HG02981 (cell line): ENCODE measurements at regions not wholly inside any gene's neighbourhood (a gene's known extent, or its start where the extent isn't known, plus 50 kb on each side); places are given as distances from the start of the nearest gene placed in this dataset.

Experiments used
- ATAC-seq: cut with Tn5 transposase; IDR thresholded peaks from one replicate; pipeline ENCODE4 v1.9.1; 2021; ENCODE audit warnings: mild to moderate bottlenecking, moderate library complexity; ENCODE audit not compliant: unreplicated experiment

DNA sequence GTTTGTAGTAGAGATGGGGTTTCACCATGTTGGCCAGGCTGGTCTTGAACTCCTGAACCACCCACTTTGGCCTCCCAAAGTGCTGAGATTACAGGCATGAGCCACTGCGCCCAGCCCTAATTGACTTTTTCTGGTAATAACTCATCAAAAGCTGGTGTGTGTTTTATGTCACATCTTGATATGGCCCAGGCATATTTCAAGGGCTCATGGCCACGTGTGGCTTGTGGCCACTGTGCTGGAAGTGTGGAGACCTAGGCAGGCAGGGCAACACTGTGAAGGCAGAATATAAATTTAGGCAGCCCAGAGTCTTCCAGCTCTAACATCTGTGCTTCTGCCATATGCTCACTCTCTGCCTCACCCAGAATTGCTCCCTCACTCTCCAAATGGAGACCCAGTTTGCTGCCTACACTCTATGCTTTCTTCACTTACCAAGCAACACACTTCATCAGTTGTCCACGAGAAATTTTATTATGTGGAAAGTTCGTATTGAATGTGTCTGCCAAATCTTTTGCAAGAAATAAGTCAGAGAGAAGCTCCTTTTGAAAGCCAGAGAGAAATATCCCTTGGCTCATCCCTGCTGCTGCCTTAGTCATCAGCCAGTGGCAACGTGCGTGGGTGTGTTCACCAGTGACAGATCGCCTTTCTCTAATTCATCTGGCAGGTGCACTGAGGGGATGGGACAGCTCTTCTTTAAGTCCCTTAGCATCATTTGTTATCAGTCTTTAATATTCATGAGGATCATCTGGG is 129.4 kb upstream of the CXCR4 start:
- no peak for ATAC-seq

DNA sequence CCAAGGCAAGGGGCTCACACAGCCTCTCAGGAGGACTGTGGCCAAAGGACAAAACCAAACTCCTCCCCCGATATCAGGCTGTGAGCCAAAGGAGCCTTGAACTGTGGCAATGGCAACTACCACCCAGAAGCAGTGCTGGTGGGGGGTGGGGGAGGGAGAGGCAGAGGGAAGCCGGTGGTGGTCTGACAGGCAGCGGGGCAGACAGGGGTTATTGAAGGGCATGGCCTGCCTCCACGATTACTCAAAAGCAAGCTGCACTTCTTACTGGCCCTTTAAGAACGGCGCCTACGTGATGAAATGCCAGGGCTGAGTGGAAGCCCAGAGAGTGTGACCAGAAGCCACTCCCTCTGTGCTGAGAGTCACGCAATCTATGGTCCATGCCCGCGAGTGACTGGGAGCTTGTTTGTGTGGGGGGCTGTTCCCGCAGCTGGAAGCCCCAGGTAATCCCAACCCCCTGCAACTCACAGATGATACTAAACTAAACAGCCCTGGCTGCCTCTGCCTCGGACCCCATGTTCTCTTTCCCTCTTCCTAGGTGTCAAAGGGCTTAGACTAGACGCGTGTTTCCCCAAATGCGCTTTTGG is 128.2 kb upstream of the CXCR4 start:
- peak; percentile 80 for ATAC-seq

DNA sequence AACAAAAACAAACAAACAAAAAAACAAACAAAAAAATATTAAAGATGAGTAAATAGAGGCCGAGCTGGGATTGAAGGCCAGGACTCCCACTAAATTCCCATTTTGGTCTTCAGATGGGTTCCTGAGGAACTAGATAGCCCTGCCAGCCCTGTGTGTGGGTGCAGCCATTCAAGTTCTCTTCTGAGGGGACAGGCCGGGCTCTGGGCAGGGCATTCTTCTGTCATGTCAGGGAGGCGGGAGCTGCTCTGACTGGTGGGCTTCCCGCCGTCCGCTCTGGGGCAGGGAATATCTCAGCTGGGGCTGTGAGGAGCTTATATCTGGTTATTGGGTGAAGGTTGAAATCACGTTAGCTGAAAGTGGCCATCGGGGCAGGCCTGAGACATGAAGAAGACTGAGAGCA is 127.3 kb upstream of the CXCR4 start:
- ATAC-seq: no peak

DNA sequence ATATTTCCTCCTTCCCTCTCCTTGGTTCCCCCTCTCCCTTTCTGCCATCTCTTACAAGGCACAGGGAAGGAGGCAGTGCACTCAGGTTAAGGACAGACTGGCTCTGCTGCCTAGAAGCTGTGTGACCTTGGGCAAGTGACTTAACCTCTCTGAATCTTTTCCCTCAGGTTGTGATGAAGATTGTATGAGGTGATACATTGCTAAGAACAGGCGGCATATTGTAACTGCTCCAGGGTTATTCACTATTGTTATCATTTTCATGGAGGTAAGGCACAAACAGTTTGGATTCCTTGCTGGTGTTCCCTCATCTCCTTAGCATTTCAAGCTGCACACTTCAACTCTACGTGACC is 126.6 kb upstream of the CXCR4 start:
- no peak for ATAC-seq

DNA sequence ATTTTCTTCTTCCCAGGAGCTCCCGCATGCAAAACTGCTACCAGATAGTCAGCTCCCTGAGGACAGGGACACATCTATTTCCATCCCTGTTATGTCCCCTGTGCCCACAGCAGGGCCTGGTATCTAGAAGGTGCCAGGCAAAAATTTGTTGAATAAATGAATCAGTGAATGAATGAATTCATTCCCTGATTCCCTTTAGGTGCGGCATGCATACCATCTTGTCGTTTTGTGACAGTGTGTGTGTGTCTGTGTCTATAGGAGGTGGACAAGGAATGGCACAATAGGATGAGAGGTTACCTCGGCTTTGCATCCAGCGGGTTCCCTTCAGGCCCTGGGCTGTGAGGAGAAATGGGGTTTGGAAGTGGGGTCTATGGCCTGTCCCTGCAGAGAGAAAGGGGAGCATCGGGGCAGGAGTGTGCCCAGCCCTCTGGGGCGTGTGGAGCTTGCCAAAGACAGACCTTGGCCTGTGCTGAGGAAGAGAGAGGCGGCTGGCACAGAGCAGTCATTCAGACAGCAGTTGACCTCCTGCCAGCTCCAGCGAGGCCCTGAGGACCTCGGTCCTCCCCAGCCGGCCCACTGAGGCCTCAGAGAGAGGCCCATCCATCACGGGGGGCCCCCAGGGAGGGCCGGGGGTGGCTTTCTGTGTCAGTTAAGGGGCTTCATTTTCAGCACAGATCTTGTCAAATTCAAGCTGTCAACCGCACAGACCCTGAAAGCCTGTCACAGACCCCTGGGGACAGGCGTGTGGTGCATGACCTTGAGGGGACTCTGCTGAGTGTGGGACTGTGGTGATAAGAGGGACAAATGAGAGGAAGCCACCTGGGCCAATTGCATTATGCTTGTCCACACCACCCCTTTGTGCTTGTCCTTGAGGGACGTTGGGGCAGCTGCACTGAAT is 125.9 kb upstream of the CXCR4 start:
- ATAC-seq: no peak

DNA sequence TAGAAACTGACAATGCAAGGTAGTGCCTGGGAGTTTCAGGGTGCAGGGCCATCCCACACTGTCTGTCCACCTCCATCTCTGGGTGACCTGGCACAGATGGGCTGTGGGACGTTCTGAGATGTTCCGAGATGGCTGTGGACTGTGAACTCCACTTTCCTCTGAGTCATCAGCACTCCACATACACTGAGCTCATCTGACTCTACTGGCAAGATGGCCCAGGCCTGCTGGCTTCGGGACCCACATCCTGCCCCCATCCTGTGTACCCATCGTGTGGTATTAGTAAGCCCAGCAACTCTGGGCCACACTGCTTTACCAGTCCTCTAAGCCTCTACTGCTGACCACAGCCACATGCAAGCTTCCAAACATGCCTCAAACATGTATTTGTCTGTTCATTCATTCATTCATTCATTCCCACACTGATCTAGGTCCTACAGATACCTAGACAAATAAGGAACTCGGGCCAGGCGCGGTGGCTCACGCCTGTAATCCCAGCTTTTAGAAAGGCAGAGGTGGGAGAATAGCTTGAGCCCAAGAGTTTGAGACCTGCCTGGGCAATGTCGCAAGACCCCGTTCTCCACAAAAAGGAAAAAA is 124.8 kb upstream of the CXCR4 start:
- ATAC-seq: no peak

DNA sequence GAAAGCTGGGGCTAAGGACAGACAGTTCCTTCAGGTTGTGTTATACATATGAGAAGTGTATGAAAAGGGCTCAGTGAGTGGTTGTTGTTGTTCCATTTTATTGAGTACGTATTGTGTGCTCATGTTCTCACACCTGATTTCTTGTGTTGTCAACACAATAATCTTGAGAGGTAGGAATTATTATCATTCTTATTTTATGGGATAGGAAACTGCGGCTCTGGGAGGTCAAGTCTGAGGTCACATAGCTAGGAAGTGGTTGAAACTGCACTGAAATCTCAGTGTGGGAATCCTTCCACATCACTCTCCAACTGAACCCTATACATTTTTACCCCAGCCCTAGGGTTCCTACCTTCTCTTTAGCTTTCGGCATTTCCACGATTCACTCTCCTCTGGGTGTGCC is 124.2 kb upstream of the CXCR4 start:
- ATAC-seq: no peak

DNA sequence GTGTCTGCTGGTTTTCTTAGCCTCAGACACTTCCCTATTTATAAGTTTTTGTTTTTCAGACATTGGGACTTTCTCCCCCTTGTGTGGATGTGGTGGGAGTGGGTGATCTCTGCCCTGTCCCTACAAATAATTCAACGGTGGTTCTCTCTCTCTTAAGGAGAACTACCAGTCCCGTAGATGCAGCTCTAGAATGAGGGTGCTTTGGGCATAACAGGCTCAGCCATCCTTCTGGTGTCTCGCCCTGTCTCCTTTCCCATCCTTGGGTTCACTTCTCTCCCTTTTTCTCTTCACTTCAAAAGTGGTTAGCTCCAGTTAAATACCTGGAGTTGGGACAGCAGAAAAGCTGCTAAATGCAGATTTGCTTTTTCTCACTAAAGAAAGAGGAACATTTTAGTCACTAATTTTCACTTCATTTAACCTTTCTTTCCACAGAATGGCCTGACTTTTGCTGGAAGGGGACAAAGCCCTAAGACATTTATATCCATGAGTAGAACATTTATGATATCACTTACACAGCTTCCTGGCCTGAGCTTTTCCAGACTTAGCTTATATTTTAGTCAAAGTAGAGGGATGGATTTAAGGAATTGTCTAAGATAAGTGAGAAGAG is 121.2 kb upstream of the CXCR4 start:
- ATAC-seq: no peak

DNA sequence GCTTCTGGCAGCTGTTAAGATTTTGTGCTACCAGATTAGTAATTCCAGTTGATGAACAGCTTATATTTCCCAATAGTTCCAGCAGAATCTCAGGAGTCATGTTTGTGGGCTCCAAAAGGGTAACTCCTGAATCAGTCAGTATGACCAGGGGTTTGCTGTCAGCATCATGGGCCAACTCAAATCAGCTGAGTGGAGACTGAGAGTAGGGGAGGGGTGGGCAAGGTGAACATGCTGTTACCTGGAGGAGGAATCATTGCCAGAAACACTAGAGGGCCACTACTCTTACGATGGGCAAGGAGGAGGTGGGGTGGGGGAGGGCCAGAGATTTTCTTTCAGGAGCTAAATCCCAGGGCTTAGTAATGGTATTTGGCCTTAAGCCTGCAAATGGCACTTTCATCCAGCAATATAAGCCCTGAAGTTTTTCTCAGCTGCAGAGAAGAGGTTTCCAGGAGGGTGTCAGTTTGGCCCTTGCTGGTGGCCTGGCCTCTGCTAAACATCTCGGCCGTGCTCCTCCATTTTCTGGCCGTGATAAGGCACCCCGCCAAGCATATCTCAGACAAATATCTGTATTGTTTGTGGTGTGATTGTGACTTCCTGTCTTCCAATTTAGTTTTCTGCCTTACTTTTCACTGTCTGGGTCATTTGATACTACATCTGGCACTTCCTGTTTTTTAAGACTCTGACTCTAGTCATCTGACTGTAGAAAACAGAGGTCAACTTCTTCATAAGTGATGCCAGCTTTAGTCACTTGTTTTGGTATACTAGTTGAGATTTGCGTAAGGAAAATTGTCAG is 120.5 kb upstream of the CXCR4 start:
- peak; percentile 86 for ATAC-seq

DNA sequence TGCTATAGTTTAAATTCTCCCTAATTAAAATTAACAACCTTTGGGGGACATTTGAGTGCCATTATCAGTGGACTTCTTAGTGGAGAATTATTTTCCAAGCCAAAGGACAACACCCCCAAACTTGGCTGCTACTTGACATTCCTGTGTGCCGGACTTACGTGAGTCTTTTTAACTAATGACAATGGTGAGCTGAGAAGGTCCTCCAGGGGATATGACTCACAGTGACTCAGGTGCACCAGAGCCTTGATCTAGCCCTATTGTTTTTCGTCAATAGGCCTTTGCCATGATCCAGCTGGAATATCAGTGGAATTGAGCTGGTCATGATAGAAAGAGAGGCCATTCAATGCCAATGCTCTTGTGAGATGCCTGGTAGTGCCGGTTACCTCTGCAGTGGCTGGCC is 118.1 kb upstream of the CXCR4 start:
- ATAC-seq: no peak

DNA sequence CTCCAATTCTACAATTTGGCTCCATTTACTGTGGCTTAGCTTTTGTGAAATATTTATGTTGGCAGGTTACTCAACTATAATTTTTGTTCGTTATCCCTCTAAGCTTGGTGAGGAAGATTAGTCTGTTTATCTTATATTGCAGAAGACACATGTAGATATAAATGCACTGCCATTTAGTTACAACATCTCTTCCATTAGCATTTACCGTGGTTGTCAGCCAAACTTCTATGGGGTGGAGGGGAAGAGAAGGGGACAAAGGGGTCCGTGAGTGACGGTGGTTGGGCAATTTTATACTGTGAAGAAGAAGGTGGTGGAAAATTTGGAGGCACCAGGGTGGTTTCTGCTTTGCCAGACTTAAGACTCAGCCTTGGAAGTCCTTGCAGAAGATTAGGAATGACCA is 117.6 kb upstream of the CXCR4 start:
- ATAC-seq: no peak

DNA sequence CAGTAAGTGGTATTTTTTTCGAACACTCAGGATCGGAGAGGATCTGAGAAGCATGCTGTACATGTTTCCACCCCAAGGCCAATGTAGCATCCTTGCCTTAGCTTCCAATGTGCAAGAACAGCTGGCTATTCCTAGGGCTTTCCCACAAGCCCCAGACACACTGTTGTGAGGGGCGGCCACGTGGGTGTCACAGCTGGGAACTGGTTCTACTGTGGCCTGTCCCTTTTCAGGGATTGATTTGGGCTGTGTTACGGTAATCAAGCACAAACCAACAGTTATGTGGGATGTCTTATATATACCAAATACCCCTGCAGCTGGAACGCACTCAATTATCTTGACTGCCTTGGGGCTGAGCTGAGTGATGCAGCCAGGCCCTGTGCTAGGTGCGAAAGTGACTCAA is 116.3 kb upstream of the CXCR4 start:
- ATAC-seq: no peak

DNA sequence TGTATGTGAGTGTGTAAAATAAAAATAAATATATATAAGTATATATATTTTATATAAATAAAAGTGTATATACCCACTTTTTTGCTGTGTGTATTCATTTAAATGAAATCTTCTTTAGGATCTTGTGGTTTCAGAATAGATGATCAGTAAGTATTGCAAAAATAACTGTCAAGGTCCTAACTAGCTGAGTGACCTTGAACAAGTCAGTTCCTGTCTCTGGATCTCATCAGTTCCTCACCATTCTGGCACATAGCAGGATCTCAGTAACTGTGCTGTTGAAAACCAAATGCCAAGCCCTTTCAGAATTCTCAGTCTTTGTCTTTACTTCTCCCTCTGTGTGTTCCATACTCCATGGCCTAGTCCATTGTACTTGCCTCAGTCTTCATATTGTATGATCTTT is 115.3 kb upstream of the CXCR4 start:
- ATAC-seq: no peak

DNA sequence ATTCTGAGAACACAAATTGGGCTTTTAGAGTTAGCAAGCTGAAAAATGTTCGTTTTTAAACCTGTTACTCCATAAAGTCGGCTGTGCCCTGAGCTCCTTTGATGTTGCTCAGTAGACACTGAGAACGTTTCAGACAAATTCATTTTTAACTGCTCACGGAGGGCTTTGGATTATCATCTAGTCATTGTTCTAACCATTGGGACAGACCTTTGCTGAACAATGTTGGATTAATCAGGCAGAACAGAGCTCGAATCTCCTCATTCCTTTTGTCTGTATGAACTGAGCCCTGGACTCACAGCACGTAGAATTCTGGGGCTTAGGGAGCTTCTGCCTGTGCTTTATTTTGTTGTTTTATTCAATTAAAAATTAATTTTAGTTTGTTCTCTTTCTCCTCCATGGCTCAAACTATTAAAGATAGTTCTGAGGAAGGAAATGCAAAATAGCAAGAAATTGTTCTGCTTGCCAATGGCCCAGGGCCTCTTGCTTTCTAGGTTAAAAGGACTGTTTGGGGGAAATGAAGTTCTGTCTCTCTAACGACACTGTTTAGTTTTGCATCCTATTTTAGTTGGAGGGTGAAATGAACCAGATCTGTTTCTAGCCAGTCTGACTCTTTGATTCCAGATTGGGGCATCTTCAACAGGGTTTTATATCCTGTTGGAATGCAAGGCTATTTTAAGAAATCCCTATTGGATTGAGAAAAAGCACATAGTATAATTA is 114.7 kb upstream of the CXCR4 start:
- no peak for ATAC-seq

DNA sequence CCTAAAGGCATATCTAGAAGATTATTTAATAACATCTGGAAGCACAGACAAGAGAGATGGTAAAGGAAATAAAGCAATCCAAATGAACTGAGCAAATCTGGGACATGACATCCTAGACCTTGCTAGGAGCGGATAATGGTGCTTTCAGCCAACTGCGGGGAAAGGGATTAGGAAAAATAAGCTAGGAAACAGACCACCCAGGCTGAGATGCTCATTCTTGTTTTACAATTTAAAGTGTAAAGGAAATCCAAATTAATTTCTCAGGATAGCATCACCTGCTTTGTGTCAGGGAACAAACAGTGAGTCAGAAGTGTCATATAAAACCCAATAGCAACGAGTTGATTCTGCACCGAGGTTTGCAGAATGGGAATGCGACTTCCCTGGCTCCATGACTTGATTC is 112.5 kb upstream of the CXCR4 start:
- no peak for ATAC-seq

DNA sequence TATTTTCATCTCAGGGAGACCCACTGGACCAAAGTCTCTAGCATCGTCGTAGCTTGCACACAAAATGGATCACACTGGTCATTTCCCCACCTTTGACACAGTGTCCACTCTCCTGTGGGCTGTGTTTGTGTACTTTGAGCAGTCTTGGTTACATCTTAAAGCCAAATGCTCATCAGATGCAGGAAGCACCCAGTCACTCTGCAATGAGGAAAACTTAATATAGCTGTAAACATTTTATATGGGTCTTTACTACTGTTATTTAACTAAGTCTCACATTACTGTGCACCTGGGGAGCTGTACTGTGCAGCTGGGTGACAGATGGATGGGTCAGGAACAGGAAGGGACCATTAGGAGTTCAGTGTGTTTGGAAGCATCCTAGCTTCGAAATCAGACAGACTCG is 109.0 kb upstream of the CXCR4 start:
- no peak for ATAC-seq

DNA sequence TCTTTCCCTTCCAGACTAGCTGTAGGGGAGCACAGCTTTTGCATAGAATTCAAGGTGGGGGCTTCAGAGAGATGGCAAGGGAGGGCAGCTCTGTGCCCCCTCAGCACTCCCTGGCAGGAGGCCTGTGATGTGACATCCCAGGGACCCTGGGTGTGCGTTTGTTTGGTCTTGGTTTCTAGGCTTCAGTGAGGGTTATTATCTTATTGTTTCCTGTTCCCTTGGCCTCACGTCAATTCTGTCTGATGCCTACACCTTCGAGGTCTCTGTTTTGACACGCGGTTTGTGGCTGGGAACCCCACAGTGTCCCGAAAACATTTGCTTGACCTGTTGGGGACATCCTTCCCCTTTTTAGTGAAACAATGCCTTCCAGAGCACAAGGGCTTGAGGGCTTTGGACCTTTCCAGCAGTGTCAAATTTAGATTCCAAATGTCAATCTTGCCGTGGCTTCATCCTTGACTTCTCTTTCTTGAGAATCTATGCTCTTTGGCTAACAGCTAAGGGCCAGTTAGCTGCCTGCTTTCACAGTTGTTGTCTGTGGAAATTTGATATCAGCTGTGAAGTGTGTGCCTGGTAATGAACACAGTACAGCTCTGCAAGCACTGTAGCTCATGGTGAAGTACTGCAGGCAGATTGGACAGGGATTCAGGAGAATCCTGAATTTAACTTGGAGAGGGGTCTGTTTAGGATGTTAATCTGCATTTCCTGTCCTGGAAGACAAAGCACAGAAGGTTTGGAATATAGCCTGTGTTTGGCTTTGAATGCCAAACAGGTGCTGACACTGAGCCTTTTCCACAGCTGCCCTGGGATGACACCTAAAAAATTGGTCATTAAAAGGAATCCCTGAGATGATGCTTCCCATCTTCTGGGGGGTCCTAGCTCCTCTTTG is 108.2 kb upstream of the CXCR4 start:
- peak; percentile 78 for ATAC-seq

DNA sequence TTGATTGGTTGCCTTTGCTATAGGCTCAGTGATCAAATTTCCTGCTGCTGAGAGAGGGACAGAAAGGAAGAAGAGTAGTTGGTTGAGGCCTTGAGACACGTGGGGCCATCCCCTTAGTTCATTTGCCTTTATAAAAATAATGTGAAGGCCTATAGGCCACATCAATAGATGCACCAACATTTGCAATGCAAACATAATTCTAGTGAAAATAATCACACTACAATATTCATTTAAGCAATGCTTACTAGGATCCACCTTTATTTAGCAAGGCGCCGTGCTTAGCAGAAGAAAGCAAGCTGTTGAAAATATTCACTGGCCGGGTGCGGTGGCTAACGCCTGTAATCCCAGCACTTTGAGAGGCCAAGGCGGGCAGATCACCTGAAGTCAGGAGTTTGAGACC is 105.3 kb upstream of the CXCR4 start:
- no peak for ATAC-seq

DNA sequence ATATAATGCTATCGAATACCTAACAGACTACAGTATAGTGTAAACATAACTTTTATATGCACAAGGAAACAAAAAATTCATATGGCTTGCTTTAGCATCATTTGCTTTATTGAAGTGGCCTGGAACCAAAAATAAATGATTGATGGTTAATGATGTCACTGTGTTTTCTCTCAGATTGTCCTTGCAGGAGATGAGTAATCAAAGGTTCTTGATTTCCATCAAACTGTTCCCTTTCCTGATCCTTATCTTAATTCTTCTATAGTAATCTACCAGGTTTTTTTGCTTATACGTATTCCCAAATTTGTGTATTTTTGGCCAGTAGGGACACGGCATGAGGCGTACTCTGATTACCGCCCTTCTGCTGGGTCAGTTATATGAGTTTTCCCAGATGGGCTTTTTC is 104.9 kb upstream of the CXCR4 start:
- ATAC-seq: no peak
